ENCODE measurements at regions not wholly inside any gene's neighbourhood (a gene's known extent, or its start where the extent isn't known, plus 50 kb on each side); places are given as distances from the start of the nearest gene placed in this dataset.
A peak's percentile ranks its signal among the peaks of the same experiment; 100 is the strongest.

DNA sequence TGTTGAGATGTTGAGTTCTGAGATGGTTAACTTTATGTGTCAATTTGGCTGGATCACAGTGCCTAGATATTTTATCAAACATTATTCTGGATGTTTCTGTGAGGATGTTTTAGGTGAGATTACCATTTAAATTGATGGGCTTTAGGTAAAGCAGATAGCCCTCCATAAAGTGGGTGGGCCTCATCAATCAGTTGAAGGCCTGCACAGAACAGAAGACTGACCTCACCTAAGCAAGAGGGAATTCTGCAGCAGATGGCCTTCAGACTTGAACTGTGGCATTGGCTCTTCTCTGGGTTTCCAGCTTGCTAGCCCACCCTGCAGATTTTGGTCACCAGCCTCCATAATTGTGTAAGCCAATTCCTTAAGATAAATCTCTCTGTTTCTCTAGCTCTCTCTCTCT, 260.4 kb upstream of the VEPH1 start:
- H3K27ac Mint-ChIP-seq (ENCODE audit: unreplicated experiment): no peak overlapping the region
- TF ChIP-seq, protein P1, sequence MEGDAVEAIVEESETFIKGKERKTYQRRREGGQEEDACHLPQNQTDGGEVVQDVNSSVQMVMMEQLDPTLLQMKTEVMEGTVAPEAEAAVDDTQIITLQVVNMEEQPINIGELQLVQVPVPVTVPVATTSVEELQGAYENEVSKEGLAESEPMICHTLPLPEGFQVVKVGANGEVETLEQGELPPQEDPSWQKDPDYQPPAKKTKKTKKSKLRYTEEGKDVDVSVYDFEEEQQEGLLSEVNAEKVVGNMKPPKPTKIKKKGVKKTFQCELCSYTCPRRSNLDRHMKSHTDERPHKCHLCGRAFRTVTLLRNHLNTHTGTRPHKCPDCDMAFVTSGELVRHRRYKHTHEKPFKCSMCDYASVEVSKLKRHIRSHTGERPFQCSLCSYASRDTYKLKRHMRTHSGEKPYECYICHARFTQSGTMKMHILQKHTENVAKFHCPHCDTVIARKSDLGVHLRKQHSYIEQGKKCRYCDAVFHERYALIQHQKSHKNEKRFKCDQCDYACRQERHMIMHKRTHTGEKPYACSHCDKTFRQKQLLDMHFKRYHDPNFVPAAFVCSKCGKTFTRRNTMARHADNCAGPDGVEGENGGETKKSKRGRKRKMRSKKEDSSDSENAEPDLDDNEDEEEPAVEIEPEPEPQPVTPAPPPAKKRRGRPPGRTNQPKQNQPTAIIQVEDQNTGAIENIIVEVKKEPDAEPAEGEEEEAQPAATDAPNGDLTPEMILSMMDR (IDR thresholded peaks at IDR 0.05): no peak
- no peak for DNase-seq (ENCODE audit: low spot score)
- H3K9me3 Mint-ChIP-seq (ENCODE audit: low read depth): no peaks in the 10 kb centered on the region
- no peak overlapping the region for H3K4me3 Mint-ChIP-seq (ENCODE audit: unreplicated experiment)
- H3K36me3 Mint-ChIP-seq (ENCODE audit: low read depth): no peaks in the 10 kb centered on the region
- H3K4me1 Mint-ChIP-seq (ENCODE audit: low read depth): no peaks in the 10 kb centered on the region
- peaks cover 20% of the 10 kb centered on the region for H3K27me3 Mint-ChIP-seq (ENCODE audit: low read depth)

DNA sequence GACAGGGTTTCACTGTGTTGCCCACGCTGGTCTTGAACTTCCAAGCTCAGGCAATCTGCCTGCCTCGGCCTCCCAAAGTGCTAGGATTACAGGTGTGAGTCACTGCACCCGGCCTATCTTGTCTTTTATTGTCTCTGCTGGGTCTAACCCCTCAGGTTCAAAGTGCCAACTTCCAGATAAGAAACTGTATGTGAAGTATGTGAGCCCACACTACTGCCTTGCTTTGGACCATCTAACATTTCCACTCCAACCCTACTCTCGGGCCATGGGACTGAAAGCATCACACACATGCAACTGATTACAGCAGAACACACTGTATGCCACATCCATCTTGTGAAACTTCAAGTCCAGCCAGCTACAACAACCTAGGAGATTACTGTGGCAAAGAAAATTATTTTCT, 256.1 kb upstream of the VEPH1 start:
- no peaks in the 10 kb centered on the region for H3K9me3 Mint-ChIP-seq (ENCODE audit: low read depth)
- no peaks in the 10 kb centered on the region for H3K36me3 Mint-ChIP-seq (ENCODE audit: low read depth)
- H3K4me3 Mint-ChIP-seq (ENCODE audit: unreplicated experiment): no peak overlapping the region
- no peak for DNase-seq (ENCODE audit: low spot score)
- H3K4me1 Mint-ChIP-seq (ENCODE audit: low read depth): no peaks in the 10 kb centered on the region
- TF ChIP-seq, protein P1 (IDR thresholded peaks at IDR 0.05): no peak
- peaks cover 30% of the 10 kb centered on the region for H3K27me3 Mint-ChIP-seq (ENCODE audit: low read depth)
- H3K27ac Mint-ChIP-seq (ENCODE audit: unreplicated experiment): no peak overlapping the region

DNA sequence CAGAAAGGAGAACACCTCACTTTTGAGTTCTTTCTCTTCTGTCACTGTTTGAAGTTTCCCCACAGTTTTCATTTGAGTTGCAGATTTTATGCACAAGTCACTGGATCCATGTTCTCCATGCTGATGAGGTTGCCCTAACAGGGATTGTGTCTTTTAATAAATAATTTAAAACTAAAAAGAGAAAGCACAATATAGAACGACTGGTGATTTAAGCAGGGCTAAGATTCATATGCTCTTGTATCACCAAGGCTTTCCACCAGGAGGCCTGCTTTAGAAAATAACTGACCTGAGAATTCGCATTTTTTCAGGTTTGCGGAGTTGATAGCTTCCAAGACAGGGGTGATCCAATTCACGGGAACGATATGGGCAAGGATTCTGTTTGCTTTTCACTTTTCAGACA, 252.0 kb upstream of the VEPH1 start:
- no peak overlapping the region for H3K27ac Mint-ChIP-seq (ENCODE audit: unreplicated experiment)
- peaks cover 2% of the 10 kb centered on the region for H3K9me3 Mint-ChIP-seq (ENCODE audit: low read depth)
- no peaks in the 10 kb centered on the region for H3K4me1 Mint-ChIP-seq (ENCODE audit: low read depth)
- DNase-seq (ENCODE audit: low spot score): no peak
- H3K36me3 Mint-ChIP-seq (ENCODE audit: low read depth): no peaks in the 10 kb centered on the region
- H3K4me3 Mint-ChIP-seq (ENCODE audit: unreplicated experiment): no peak overlapping the region
- H3K27me3 Mint-ChIP-seq (ENCODE audit: low read depth): peaks cover 26% of the 10 kb centered on the region
- TF ChIP-seq, protein P1 (IDR thresholded peaks at IDR 0.05): peak; percentile 64

DNA sequence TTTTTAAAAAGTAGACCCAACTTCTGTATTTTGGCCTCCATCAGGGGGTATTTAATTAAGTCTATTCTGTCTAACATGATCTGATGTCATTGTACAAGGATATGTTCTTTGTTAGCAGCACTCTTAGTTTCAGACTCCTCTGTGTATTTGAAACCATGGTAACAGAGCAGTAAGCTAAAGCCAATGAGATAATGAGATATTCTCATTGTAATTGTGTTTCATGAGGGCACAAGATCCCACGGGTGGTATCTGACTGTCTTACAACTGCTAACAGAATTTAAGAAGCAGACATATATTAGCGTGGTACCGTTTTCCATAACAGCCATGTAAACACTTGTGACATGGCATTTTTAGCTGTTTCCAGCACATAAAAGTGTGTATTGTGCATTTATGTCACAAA, 251.2 kb upstream of the VEPH1 start:
- Mint-ChIP-seq H3K4me3 (ENCODE audit: unreplicated experiment) (no peak overlapping the region), H3K27ac (ENCODE audit: unreplicated experiment) (no peak overlapping the region), H3K27me3 (ENCODE audit: low read depth) (peaks cover 28% of the 10 kb centered on the region), H3K36me3 (ENCODE audit: low read depth) (no peaks in the 10 kb centered on the region), H3K4me1 (ENCODE audit: low read depth) (no peaks in the 10 kb centered on the region), H3K9me3 (ENCODE audit: low read depth) (peaks cover 8% of the 10 kb centered on the region)
- TF ChIP-seq, protein P1 (IDR thresholded peaks at IDR 0.05): no peak
- DNase-seq (ENCODE audit: low spot score): no peak

DNA sequence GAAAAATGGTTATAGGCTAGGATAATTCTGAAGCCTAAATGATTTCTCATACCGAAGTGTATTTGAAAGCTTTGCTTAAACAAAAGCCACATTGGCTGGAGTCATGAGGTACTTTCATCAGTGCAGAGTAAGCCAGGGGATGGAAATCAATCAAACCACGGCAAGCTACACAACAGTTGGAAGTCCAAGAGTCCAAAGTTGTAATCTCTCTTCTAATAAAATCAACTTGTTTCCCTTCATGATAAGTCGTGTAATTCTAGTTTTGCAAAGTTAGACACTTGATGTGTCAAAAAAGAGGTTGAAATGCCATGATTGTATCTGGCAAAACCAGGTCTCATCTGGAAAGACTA, 250.5 kb upstream of the VEPH1 start:
- no peak for DNase-seq (ENCODE audit: low spot score)
- H3K36me3 Mint-ChIP-seq (ENCODE audit: low read depth): no peaks in the 10 kb centered on the region
- H3K9me3 Mint-ChIP-seq (ENCODE audit: low read depth): peaks cover 8% of the 10 kb centered on the region
- H3K4me1 Mint-ChIP-seq (ENCODE audit: low read depth): no peaks in the 10 kb centered on the region
- H3K27me3 Mint-ChIP-seq (ENCODE audit: low read depth): peaks cover 25% of the 10 kb centered on the region
- no peak overlapping the region for H3K27ac Mint-ChIP-seq (ENCODE audit: unreplicated experiment)
- H3K4me3 Mint-ChIP-seq (ENCODE audit: unreplicated experiment): no peak overlapping the region
- TF ChIP-seq, protein P1 (IDR thresholded peaks at IDR 0.05): no peak
